ENCODE measurements at regions not wholly inside any gene's neighbourhood (a gene's known extent, or its start where the extent isn't known, plus 50 kb on each side); places are given as distances from the start of the nearest gene placed in this dataset.

GRCh38 chr2:23183733-23184132 is 201.2 kb upstream of the KLHL29 start:
- TF ChIP-seq CTCF (IDR thresholded peaks at IDR 0.05 in 2 of 3, conservative IDR thresholded peaks at IDR 0.05 in 1 of 3; ENCODE audit: borderline replicate concordance in 1 of 3, insufficient read depth in 1 of 3, low read depth in 2 of 3, low read length in 2 of 3), result no peak
- no peak for TF ChIP-seq POLR2AphosphoS5 (IDR thresholded peaks at IDR 0.05; ENCODE audit: low read depth, low read length)
- TF ChIP-seq EZH2 (IDR thresholded peaks at IDR 0.05), result no peak
- TF ChIP-seq EZH2phosphoT487 (IDR thresholded peaks at IDR 0.05; ENCODE audit: borderline replicate concordance), result no peak
- TF ChIP-seq ZNF274 (IDR thresholded peaks at IDR 0.05; ENCODE audit: low read depth, low read length), result no peak
- no peak for TF ChIP-seq POLR2A (IDR thresholded peaks at IDR 0.05; ENCODE audit: borderline replicate concordance, extremely low read depth, insufficient read depth, insufficient read length)
- TF ChIP-seq MAX (IDR thresholded peaks at IDR 0.05), result no peak
- no peak for TF ChIP-seq ZBTB33 (IDR thresholded peaks at IDR 0.05; ENCODE audit: extremely low read depth, insufficient replicate concordance, low read length)
- TF ChIP-seq ELF1 (IDR thresholded peaks at IDR 0.05; ENCODE audit: borderline replicate concordance, low read depth), result no peak
- no peak for TF ChIP-seq RAD21 (IDR thresholded peaks at IDR 0.05; ENCODE audit: low read depth)
